SU-DHL-6 (cell line): ENCODE measurements at regions not wholly inside any gene's neighbourhood (a gene's known extent, or its start where the extent isn't known, plus 50 kb on each side); places are given as distances from the start of the nearest gene placed in this dataset.

ENCODE experiments used
- CTCF ChIP-seq: fragments of 200-600 bp; sonication (generic); IDR thresholded peaks from one replicate; pipeline ENCODE4 v1.5.1; 2017; ENCODE audit warnings: antibody characterized with exemption, mild to moderate bottlenecking, low read length, moderate library complexity; ENCODE audit not compliant: insufficient read depth, poor library complexity, severe bottlenecking
- EZH2phosphoT487 ChIP-seq: fragments of 200-600 bp; sonication (generic), shearing (Covaris generic); conservative IDR thresholded peaks from 2 replicates; pipeline ENCODE4 v1.6.1; 2018; ENCODE audit warnings: mild to moderate bottlenecking, antibody characterized with exemption, low read length, moderate library complexity, mixed read lengths

- TF ChIP-seq CTCF = no peak
- TF ChIP-seq EZH2phosphoT487 = no peak
Observed at GRCh38 chr3:135739779-135740178, 225.7 kb upstream of the PPP2R3A start.
